ENCODE measurements at regions not wholly inside any gene's neighbourhood (a gene's known extent, or its start where the extent isn't known, plus 50 kb on each side); places are given as distances from the start of the nearest gene placed in this dataset.

DNA sequence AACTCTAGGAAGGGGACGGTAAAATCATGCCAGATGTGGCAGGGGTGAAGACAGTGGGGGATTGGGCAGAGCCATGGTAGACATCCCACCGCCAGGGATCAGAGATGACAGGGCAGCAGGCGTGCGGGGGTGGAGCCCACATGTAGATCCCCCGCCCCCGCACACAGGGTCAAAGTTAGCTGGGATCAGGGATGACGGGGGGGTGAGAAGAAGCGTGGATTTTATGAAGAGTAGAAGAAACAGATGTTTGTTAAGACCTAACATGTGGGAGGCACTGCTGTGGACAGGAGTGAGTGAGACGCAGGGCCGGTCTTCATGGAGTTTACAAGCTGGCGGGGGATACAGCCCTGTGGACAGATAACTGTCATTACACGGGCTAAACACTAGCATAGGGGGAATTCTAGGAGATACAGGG is 154.0 kb upstream of the KLF14 start:
- no peaks in the 10 kb centered on the region for H3K9me3 ChIP-seq (ENCODE audit: control insufficient read depth in 2 of 2, low read length in 2 of 2)
- H3K27me3 ChIP-seq (ENCODE audit: control insufficient read depth in 1 of 2, insufficient read depth in 2 of 2, low read length in 2 of 2), result no peaks in the 10 kb centered on the region
- H3K4me3 ChIP-seq (ENCODE audit: low read length in 2 of 2), result no peak overlapping the region
- H3K27ac ChIP-seq (ENCODE audit: low read length), result no peak overlapping the region
- peaks cover 15 to 27% of the 10 kb centered on the region in 2 donors for H3K36me3 ChIP-seq (ENCODE audit: control insufficient read depth in 2 of 2, insufficient read depth in 2 of 2, low read length in 2 of 2)
- H3K4me1 ChIP-seq (ENCODE audit: control insufficient read depth, insufficient read depth, low read length), result peaks cover 22% of the 10 kb centered on the region
- no peak overlapping the region for H3K9ac ChIP-seq (ENCODE audit: low read length in 2 of 2)

DNA sequence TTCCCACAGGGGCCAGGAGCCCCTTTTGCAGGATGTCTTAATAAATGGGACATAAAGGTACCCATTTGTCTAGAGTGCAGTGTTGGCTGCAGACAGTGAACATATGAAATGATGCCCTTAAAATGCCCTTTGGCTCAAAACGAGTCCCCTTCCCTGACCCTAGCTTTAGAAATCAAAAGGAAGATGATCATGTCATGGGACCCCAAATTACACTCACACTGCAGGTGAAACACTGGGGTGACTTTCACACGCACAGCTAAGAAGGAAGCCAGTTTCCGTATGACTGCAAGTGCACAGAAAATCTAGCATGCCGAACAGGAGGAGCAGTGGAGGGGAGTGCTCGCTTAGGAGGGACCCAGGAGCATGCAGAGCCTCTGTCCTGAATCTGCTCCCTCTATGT is 154.5 kb upstream of the KLF14 start:
- Histone ChIP-seq H3K27me3 (ENCODE audit: control insufficient read depth in 1 of 2, insufficient read depth in 2 of 2, low read length in 2 of 2) (no peaks in the 10 kb centered on the region), H3K4me3 (ENCODE audit: low read length in 2 of 2) (no peak overlapping the region), H3K9ac (ENCODE audit: low read length in 2 of 2) (no peak overlapping the region), H3K9me3 (ENCODE audit: control insufficient read depth in 2 of 2, low read length in 2 of 2) (no peaks in the 10 kb centered on the region), H3K4me1 (ENCODE audit: control insufficient read depth, insufficient read depth, low read length) (peaks cover 24% of the 10 kb centered on the region), H3K36me3 (ENCODE audit: control insufficient read depth in 2 of 2, insufficient read depth in 2 of 2, low read length in 2 of 2) (peaks cover 15 to 25% of the 10 kb centered on the region in 2 donors), H3K27ac (ENCODE audit: low read length) (no peak overlapping the region)

GRCh38 chr7:130890176-130891020 is 156.4 kb upstream of the KLF14 start:
- Histone ChIP-seq H3K27ac (ENCODE audit: low read length) (peak overlapping the region; percentile 46), H3K27me3 (ENCODE audit: control insufficient read depth in 1 of 2, insufficient read depth in 2 of 2, low read length in 2 of 2) (no peaks in the 10 kb centered on the region), H3K9ac (ENCODE audit: low read length in 2 of 2) (peak overlapping the region in 1 of 2 donors; percentile 13), H3K9me3 (ENCODE audit: control insufficient read depth in 2 of 2, low read length in 2 of 2) (no peaks in the 10 kb centered on the region), H3K4me1 (ENCODE audit: control insufficient read depth, insufficient read depth, low read length) (peaks cover 20% of the 10 kb centered on the region), H3K4me3 (ENCODE audit: low read length in 2 of 2) (no peak overlapping the region), H3K36me3 (ENCODE audit: control insufficient read depth in 2 of 2, insufficient read depth in 2 of 2, low read length in 2 of 2) (peaks cover 6 to 16% of the 10 kb centered on the region in 2 donors)

DNA sequence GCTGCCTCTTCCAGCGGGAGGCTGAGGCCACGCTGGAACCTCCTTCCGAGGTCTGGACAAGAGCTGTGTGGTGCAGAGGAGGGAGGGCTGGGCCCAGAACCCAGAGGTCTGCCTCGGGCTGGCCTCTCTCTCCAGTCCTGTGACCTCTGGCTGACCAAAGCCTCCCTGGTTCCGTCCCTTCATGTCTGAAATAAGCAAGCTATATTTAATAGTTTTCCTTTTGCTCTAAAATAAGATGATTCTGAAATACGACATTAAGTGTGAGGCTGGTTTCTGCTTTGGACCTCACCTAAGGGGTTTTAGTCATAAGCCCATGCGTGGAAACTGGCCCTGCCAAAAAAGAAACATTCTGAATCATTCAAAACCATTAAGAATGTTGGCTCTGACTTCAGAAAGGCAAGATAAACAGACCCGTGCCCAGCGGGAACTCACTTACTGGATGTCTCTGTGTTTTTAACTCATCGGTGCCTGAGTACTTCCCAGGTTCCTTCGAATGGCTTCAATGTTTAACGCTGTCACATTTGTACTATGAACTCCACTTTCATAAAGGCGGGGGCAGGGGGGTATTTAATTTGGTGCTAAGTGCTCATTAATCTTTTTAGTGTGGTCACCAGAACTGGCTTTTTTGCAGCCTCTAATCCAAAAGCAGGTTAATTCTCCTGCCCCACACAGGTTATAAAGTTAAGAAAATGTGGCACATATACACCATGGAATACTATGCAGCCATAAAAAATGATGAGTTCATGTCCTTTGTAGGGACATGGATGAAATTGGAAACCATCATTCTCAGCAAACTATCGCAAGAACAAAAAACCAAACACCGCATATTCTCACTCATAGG is 157.5 kb upstream of the KLF14 start:
- peaks cover 8 to 15% of the 10 kb centered on the region in 2 donors for H3K36me3 ChIP-seq (ENCODE audit: control insufficient read depth in 2 of 2, insufficient read depth in 2 of 2, low read length in 2 of 2)
- H3K27ac ChIP-seq (ENCODE audit: low read length), result peak overlapping the region; percentile 46
- peaks cover 20% of the 10 kb centered on the region for H3K4me1 ChIP-seq (ENCODE audit: control insufficient read depth, insufficient read depth, low read length)
- H3K9me3 ChIP-seq (ENCODE audit: control insufficient read depth in 2 of 2, low read length in 2 of 2), result no peaks in the 10 kb centered on the region
- peak overlapping the region in 1 of 2 donors; percentile 60 for H3K4me3 ChIP-seq (ENCODE audit: low read length in 2 of 2)
- no peaks in the 10 kb centered on the region for H3K27me3 ChIP-seq (ENCODE audit: control insufficient read depth in 1 of 2, insufficient read depth in 2 of 2, low read length in 2 of 2)
- peak overlapping the region in 1 of 2 donors; percentile 60 for H3K9ac ChIP-seq (ENCODE audit: low read length in 2 of 2)

GRCh38 chr7:130893441-130893894 is 159.5 kb upstream of the KLF14 start:
- Histone ChIP-seq H3K4me1 (ENCODE audit: control insufficient read depth, insufficient read depth, low read length) (peaks cover 31% of the 10 kb centered on the region), H3K27ac (ENCODE audit: low read length) (no peak overlapping the region)

DNA sequence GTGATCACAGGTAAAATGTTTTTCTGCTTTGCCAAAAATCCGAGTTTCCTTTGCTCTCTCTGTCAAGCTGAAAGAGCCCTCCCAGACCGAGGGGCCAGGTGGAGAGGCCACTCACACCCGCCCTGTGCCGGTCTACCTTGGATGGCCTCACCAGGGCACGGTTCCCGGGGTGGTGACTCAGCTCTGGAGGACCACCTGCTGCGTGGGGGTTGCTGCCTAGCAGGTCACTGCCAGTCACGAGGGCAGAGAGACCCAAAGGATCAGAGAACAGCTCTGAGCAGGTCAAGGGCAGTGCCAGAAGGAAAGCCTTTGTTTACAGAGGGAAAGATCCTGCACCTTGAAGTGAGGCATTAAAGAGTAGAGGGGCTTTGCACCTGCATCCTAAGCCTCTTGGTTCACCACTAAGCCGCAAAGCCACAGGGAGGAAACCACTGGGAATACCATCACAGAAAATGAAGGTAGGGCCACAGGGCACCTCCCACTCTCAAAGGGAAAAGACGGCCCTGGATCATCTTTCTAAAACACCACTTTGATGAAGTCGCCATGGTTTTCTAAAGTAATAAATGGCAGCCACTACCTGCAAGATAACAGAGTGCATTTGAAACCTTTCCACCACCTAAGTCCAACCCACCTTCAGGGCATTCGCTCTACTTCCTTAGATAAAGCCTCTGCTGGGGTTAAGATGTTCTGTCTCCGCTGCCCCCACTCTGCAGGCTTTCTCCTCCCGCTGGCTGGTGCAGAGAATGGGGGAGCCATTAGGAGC is 160.3 kb upstream of the KLF14 start:
- Histone ChIP-seq H3K27ac (ENCODE audit: low read length) (no peak overlapping the region), H3K9ac (ENCODE audit: low read length in 2 of 2) (no peak overlapping the region), H3K36me3 (ENCODE audit: control insufficient read depth in 2 of 2, insufficient read depth in 2 of 2, low read length in 2 of 2) (peaks cover 4 to 12% of the 10 kb centered on the region in 2 donors), H3K27me3 (ENCODE audit: control insufficient read depth in 1 of 2, insufficient read depth in 2 of 2, low read length in 2 of 2) (no peaks in the 10 kb centered on the region), H3K4me1 (ENCODE audit: control insufficient read depth, insufficient read depth, low read length) (peaks cover 31% of the 10 kb centered on the region), H3K9me3 (ENCODE audit: control insufficient read depth in 2 of 2, low read length in 2 of 2) (no peaks in the 10 kb centered on the region), H3K4me3 (ENCODE audit: low read length in 2 of 2) (no peak overlapping the region)

More at GRCh38 chr7:130893441-130893894, 159.5 kb upstream of the KLF14 start:
- no peak overlapping the region for H3K9ac ChIP-seq (ENCODE audit: low read length in 2 of 2)
- H3K9me3 ChIP-seq (ENCODE audit: control insufficient read depth in 2 of 2, low read length in 2 of 2), result no peaks in the 10 kb centered on the region
- no peak overlapping the region for H3K4me3 ChIP-seq (ENCODE audit: low read length in 2 of 2)
- H3K27me3 ChIP-seq (ENCODE audit: control insufficient read depth in 1 of 2, insufficient read depth in 2 of 2, low read length in 2 of 2), result no peaks in the 10 kb centered on the region
- H3K36me3 ChIP-seq (ENCODE audit: control insufficient read depth in 2 of 2, insufficient read depth in 2 of 2, low read length in 2 of 2), result peaks cover 4 to 14% of the 10 kb centered on the region in 2 donors

- Histone ChIP-seq H3K36me3 (ENCODE audit: control insufficient read depth in 2 of 2, insufficient read depth in 2 of 2, low read length in 2 of 2) (peaks cover 4 to 12% of the 10 kb centered on the region in 2 donors), H3K9me3 (ENCODE audit: control insufficient read depth in 2 of 2, low read length in 2 of 2) (no peaks in the 10 kb centered on the region), H3K4me1 (ENCODE audit: control insufficient read depth, insufficient read depth, low read length) (peaks cover 31% of the 10 kb centered on the region), H3K4me3 (ENCODE audit: low read length in 2 of 2) (no peak overlapping the region), H3K27me3 (ENCODE audit: control insufficient read depth in 1 of 2, insufficient read depth in 2 of 2, low read length in 2 of 2) (no peaks in the 10 kb centered on the region), H3K27ac (ENCODE audit: low read length) (no peak overlapping the region), H3K9ac (ENCODE audit: low read length in 2 of 2) (no peak overlapping the region)
Observed at GRCh38 chr7:130894909-130895750, 161.1 kb upstream of the KLF14 start.

DNA sequence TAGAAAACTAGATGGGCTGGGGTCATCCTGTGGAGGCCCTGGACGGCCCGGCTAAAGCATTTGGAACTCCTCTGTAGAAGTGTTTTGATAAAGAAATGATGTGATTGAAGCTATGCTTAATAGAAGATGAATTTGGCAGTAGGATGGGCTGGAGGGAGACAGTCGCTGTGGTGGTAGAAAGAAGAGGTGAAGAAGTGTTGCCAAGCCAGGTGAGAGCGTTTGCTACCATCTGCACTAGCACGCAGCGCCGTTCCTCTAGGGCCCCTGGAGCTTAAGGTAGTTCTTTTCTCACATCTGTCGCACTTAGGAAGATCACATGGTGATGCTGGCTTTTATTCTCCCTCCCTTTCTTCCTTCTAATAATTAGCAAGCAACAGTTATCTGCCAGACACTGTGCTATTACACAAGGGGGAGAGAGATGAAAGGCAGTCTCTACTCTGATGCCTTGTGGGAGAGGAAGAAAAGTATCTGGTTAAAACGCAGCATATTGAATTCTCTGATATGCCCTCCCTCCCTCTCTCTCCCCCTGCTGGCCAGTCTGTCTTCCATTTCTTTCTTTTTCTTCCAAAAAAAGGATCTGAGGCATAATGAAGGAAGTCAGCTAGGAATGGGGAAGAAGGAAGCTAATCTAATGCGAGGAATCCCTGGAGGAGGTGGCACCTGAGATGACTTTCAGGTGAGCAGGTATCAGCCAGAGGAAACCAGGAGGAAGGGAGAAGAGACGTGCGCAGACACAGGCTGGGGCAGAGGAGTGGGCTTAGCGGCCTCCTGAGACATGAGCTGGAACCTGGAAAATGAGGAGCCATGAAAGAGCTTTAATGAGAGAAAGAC is 162.3 kb upstream of the KLF14 start:
- H3K9me3 ChIP-seq (ENCODE audit: control insufficient read depth in 2 of 2, low read length in 2 of 2), result no peaks in the 10 kb centered on the region
- H3K27ac ChIP-seq (ENCODE audit: low read length), result no peak overlapping the region
- H3K36me3 ChIP-seq (ENCODE audit: control insufficient read depth in 2 of 2, insufficient read depth in 2 of 2, low read length in 2 of 2), result peaks cover 4 to 7% of the 10 kb centered on the region in 2 donors
- peaks cover 30% of the 10 kb centered on the region for H3K4me1 ChIP-seq (ENCODE audit: control insufficient read depth, insufficient read depth, low read length)
- no peak overlapping the region for H3K4me3 ChIP-seq (ENCODE audit: low read length in 2 of 2)
- H3K9ac ChIP-seq (ENCODE audit: low read length in 2 of 2), result no peak overlapping the region
- no peaks in the 10 kb centered on the region for H3K27me3 ChIP-seq (ENCODE audit: control insufficient read depth in 1 of 2, insufficient read depth in 2 of 2, low read length in 2 of 2)

- Histone ChIP-seq H3K4me1 (ENCODE audit: control insufficient read depth, insufficient read depth, low read length) (peaks cover 32% of the 10 kb centered on the region), H3K4me3 (ENCODE audit: low read length in 2 of 2) (peak overlapping the region in 1 of 2 donors; percentile 29)
Observed at GRCh38 chr7:130896898-130897514, 163.0 kb upstream of the KLF14 start.

More at GRCh38 chr7:130896898-130897514, 163.0 kb upstream of the KLF14 start:
- H3K27me3 ChIP-seq (ENCODE audit: control insufficient read depth in 1 of 2, insufficient read depth in 2 of 2, low read length in 2 of 2), result no peaks in the 10 kb centered on the region
- H3K9me3 ChIP-seq (ENCODE audit: control insufficient read depth in 2 of 2, low read length in 2 of 2), result no peaks in the 10 kb centered on the region
- no peak overlapping the region for H3K27ac ChIP-seq (ENCODE audit: low read length)
- H3K36me3 ChIP-seq (ENCODE audit: control insufficient read depth in 2 of 2, insufficient read depth in 2 of 2, low read length in 2 of 2), result peaks cover 4 to 7% of the 10 kb centered on the region in 2 donors
- no peak overlapping the region for H3K9ac ChIP-seq (ENCODE audit: low read length in 2 of 2)

Data from stomach smooth muscle (tissue), 2 donors.